Activated CD4-positive, alpha-beta T cell treated with anti-CD3 and anti-CD28 coated beads for 4 hours (primary cell): ENCODE measurements at regions not wholly inside any gene's neighbourhood (a gene's known extent, or its start where the extent isn't known, plus 50 kb on each side); places are given as distances from the start of the nearest gene placed in this dataset.

ENCODE experiments used
- DNase-seq, 2 donors: peaks; one replicate each; pipeline ENCODE4 v3.0.0-alpha.2; 2020

DNA sequence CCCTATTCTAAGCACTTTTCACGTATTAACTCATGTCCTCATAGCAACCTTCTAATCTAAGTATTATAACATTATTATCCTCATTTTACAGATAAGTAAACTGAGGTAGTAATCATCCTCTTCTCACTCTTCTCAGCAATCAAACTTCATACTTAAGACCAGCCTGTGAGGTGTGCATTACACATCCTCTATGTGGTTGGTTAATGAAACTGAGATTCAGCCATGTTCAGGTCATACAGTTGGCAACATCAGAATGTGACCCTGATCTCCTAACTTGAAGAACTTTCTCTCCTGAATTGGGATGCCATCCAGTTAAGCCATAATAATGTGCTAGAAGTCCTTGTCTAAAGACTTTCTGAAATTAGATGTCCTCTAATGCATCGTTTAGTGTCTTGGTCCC is 275.1 kb upstream of the ANKRD55 start:
- no peak for DNase-seq

DNA sequence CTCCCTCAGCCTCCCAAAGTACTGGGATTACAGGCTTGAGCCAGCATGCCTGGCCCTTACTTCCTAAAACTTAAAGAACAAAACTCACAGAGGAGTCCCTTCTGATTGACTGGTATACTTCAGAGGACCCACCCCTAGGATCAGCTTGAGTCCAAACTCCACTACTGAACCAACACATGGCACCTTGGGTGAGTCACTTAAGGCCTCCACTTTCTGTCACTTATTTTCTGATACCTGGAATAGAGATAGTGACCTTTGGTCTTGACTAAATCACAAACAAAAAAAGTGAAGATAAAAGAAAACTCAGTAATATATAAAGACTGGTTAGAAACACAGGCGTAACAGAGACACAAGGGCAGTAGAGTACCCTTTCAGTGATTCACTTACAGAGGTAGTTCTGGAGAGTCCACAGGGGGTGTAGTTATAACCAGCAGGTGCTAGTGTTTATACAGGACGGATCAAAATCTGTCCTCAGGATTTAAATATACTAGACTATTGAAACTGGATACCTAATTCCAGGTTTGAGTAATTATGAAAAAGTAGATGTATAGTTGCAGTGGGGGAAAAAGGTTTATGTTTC is 274.3 kb upstream of the ANKRD55 start:
- no peak for DNase-seq

DNA sequence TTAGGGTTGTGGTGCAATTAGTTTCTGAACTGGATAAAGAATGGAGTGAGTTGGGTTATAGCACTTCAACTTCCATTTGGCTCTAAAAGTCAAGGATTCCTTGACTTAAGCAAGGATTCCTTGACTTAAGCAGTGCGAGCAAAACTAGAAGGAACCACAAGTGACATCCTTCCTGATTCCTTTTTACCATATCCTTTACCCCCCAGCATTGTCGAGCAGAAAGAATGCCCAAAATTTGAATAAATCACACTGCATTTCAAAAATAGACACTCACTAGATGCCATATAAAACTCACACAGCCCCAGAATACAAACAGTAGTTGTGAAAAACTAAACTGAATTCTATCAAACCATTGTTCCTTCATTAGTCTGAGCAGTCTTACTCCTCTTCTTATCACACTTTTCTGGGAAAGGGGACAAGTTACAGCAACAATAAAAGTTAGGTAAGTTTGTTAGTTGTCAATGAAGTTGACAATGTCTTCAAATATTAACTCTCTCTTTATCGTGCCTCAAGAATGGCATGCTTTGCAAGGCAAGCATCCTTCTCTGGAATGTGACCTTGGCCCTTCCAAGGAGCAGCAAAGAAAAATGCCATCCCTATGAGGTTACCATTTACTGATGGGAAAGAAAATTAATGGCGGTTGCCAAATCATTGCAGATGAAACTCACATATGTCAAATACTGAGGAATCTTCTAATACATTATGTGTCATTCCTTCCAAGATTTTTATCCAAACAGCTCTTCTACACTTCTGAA is 273.3 kb upstream of the ANKRD55 start:
- DNase-seq, result no peak

DNA sequence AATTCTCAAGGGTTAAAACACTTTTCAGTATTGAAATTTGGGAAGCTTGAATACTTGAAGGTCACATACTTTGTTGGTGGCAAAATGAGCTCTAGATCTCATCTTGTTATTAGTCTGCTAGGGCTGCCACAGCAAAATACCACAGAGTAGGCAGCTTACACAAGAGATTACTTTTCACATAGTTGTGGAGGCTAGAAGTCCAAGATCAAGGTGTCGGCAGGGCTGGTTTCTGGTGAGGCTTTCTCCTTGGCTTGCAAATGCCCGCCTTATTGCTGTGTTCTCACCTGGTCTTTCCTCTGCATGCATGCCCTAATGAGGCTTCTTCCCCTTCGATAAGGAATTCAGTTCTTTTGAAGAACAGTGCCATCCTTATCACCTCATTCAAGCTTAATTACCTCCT is 270.8 kb upstream of the ANKRD55 start:
- no peak for DNase-seq

DNA sequence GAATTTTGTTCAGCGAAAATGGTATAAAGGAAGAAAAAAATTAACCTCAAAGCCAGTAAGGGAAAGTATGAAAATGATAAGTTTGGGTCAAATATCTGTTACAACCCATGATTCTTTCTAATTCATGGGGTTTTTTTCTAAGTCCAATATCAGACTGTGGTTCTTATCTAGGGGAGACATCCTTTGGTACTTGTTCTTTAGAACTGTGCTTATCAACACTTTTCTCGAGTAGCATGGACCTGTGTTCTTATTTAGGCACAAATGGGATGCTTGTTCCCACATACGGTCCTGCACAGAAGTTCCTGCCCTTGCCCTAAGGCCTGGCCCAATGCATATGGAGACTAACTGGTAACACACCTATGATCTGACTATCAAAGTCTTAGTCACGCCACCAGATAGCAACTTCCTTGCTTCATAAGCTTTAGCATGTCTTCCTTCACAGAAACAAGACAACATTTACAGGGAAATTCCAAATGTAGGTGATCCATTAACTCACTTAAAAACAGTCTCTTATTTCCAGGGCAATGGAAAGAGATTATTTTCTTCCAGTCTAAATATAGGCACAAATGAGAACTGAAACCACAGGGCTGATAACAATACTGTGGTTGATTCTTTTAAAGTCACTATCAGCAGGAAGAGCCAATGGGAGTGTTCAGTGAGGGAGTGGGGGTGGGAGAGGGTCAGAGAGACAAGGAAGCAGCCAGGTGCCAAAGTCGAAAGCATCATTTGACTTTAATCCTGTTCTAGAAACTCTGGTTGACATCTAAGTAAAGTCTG is 268.8 kb upstream of the ANKRD55 start:
- DNase-seq, result peak in 1 of 2 donors; percentile 19

DNA sequence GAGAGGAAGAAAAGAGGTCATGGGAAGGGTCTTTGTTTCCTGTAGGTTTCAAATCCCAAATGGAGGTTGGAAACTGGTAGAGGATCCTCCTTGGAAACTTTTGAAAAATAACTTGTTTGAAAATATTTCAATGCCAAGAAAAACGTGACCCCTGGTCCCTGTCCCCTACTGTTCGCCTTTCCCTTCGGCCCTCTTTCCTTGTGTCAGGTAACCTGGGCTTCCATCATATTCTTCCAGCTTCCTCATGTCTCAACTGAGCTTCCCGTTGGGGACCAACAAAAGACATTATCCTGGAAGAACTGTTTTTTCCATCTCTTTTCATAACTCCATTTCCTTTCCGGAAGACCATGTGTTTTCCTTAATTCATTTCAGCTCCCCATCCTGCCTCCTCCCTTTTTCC is 266.8 kb upstream of the ANKRD55 start:
- no peak for DNase-seq

DNA sequence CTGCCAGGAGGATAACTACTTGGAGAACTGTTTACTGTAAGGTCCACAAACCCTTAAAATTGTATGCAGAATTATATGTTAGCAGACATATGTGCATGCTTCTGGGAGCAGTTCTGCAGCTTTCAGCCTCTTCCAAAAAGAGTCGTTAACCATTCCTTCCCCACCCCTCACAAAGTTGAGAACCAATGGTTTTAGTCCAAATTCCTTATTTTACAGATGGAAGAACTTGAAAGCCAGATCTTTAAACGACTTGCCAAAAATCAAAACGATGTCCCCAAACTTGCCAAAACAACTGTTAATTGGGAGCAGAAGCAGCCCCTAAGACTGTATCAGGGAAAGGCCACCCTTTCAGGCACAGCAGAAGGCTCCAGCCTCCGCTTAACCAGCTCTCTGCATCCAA is 266.4 kb upstream of the ANKRD55 start:
- DNase-seq, result no peak

DNA sequence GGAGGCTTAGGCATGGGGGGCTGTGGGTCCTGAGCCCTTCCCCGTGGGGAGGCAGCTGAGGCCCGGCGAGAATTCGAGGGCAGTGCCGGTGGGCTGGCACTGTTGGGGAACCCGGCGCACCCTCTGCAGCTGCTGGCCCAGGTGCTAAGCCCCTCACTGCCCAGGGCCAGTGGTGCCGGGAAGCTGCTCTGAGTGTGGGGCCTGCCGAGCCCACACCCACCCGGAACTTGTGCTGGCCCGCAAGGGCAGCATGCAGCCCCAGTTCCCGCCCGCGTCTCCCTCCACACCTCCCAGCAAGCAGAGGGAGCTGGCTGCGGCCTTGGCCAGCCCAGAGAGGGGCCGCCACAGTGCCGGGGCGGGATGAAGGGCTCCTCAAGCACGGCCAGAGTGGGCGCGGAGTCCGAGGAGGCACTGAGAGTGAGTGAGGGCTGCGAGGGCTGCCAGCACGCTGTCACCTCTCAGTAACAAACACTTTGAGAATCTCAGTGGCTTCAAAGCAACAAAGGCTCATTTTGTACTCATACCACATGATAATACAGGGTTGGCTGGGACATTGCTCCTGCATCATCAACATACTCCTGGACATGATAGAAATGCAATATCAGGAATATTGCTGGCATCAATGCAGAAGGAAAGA is 265.7 kb upstream of the ANKRD55 start:
- DNase-seq, result no peak

DNA sequence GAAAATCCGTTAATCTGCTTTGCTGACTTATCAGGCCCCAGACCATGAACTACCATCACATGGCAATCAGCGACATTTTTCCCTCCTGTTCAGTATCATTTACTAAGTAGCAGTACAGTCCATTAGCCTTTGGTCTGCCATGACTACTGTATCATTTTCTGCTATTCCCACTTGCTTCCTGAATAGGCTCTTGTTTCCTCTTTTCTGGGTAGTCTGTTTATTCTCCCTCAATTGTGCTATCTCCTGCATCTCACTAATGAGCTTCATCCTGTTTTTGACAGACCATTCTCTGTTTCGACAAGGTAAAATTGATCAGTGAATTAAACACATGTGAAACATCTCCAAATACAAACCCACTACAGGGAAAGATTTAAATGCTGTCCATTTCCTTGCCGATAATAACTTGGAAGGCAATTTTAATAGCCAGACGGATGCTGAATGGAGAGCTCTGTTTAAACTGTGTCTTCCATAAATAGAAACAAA is 263.5 kb upstream of the ANKRD55 start:
- no peak for DNase-seq

DNA sequence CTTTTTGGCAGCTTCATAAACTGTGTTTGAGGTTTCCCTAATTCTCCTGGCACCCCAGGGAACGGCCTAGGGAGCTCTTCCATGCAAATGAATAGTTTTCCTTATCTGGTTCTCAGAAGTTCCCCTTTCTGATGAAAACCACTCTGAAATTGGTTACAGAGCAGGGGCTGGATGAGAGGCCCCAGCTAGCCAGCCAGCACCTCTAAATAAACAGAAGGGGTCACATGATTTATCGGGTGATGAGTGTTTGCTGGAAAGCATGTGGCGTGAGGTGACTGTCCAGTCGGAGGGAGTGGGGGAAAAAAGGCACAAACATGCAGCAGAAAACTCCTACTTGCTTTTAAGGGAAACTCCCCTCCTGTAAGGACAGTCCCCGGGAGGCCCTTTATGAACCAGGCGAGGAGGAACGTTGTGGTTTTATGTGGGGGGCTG is 261.2 kb upstream of the ANKRD55 start:
- DNase-seq, result no peak

DNA sequence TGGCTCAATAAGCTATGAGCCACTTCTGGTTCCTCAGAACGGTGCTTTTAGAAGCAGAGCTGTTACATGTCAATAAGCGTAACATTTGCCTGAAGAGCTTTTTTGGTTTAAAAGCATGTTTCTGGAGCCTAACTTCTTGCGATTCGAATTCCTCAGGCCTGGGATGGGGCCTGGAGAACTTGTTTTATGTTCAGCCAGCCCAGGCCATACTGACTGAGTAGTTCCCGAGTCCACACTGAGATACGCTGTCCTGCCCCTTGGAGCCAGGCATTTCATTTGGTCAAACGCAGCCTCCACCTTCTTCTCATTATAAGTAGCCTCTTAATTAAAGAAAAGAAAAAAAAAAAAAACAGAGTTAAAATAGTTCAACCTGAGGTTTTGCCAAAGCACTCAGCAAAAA is 260.6 kb upstream of the ANKRD55 start:
- no peak for DNase-seq

DNA sequence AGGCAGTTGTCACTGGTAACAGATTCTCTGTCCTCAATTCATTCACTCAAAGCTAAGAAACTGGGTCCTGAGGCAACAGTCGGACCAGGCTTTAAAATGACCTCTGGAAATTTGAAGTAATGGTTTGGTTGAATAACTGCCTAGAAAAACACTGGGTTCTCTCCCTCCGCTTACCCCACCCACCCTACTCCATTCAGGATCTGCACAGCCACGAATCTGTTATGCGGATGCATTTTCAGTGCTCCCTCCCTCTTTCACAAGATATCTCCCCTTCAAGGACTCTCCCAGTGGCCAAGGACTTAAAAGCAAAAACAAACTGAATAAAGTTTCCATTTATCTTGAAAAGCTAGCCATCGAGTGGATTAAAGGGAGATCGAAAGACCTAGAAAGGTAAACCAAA is 260.2 kb upstream of the ANKRD55 start:
- no peak for DNase-seq

DNA sequence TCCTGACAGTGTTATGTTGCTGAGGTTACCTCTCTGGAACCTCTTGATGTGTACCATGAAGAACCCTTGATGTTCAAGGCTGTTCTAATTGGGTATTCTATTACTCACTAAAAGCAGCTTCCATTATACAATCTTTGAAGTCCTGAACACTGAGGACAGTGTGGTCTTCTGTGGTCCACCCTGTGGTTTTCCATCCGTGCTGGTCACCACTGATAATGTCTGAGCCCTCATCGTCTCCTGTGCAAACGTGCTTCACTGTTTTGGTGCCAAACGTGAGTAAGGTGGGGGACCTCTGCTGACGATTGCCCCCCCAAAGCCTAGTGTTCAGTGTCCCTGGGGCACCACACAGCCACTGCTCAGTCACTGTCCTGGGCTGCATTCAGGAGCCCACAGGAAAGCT is 259.7 kb upstream of the ANKRD55 start:
- no peak for DNase-seq

DNA sequence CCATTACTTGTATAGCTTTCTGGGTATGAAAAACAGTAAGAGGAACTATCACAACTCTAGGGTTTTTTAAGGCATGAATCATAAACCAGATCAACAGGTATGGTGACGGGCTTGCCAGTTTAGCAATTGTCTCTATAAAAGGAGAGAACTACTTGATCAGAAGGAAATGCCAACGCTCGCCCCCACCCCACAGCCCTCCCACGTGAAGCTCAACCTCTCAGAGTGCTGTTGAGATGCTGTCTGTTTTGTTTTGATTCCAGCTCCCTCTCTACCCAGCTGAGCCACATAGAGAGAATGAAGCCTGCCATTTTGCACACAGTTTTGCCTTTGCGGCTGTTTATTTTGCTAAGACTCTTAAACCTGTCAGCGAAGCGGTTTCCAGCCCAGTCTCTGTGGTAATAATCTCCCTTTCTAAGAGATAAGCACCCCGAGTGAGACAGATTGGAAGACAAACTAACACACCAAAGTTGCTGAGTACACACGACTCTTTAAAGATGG is 257.9 kb upstream of the ANKRD55 start:
- DNase-seq, result peak; percentile 63 to 66

DNA sequence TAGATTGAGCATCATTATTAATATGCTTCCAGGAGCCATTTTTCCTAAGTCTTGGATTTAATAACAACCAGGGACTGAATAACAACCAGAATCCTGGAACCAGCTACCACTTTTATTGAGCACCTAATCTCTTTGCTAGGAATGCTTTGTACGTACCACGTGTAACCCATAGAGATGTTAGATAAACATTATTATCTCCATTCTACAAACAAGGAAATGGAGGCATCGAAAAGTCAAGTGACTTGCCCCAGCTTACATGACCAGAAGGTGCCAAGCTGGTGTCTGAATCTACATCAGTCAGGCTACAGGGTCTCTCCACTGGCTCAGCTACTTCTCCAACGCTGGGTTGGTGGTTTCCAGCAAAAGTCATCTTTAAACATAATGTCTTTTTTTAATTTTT is 256.1 kb upstream of the ANKRD55 start:
- no peak for DNase-seq

DNA sequence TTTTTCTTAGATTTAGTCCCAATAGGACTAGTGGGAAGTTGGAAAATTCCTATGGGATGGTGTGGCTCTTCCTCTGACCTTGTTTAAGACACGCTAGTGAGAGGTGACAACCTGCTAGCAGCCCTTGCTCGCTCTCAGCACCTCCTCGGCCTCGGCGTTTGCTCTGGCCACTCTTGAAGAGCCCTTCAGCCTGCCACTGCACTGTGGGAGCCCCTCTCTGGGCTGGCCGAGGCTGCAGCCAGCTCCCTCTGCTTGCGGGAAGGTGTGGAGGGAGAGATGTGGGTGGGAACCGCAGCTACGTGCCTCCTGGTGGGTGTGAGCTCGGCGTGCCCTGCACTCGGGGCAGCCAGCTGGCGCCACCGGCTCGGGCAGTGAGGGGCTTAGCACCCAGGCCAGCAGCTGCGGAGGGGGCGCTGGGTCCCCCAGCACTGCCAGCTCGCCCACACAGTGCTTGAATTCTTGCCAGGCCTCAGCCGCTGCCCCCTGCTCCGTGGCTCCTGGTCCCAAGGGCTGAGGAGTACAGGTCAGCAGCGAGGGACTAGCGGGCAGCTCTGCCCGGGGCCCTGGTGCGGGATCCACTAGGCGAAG is 254.5 kb upstream of the ANKRD55 start:
- no peak for DNase-seq

DNA sequence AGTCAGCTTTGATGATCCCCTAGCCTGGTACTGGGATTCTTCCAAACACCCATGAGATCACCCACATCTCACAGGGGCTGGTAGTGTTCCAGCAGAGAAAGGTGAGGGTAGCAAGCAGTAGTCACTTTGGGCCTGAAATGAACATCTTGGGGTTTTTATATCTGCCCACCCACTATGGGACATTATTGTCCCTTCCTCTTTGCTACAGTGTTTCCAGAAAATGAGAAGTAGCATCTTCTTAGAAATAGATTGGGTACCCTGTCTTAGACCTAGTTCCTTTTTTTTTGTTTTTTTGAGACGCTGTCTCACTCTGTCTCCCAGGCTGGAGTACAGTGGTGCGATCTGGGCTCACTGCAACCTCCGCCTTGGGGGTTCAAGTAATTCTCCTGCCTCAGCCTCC is 249.2 kb upstream of the ANKRD55 start:
- no peak for DNase-seq

DNA sequence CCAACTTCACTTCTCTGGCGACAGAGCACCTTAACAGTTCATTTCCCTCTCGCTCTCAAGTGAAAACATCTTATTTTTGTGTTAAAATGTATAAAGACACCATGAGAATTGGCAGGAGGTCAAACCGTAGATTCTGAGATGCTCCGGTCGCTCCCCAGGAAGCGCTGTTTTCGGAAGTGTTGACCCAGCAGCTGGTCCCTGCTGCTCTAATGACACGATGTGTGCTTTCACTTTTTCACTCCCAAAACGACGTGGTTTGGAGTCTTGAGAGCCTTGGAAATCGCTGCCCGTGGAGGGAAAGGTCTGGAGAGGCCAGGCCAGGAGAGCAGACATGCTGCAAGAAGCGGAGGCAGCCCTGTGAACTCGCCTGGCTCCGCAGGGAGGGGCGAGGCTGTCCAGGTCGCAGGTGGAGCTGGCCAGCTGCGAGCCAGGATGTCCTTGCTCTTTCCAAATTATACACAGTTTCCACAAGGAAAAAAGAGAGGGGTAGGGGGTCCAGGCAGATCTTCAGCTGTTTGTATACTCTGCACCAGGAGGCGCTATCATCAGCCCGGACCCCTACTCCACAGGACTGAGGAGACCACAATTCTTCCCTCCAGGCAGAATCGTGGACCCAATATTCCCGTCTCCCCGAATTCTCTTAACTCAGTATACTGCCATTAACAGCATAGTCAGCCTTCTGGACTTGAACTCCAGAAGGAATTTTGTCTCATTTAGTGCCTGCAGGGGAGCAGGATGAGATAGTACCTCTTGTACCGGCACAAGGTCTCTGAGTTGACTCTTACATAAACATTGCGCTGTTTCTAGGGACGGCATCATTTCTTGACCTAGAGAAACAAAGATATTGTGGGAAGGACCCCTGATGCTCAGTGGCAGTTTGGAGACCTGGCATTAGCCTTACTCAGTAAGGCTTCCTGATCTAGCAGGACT is 248.6 kb upstream of the ANKRD55 start:
- DNase-seq, result peak in 1 of 2 donors; percentile 14

DNA sequence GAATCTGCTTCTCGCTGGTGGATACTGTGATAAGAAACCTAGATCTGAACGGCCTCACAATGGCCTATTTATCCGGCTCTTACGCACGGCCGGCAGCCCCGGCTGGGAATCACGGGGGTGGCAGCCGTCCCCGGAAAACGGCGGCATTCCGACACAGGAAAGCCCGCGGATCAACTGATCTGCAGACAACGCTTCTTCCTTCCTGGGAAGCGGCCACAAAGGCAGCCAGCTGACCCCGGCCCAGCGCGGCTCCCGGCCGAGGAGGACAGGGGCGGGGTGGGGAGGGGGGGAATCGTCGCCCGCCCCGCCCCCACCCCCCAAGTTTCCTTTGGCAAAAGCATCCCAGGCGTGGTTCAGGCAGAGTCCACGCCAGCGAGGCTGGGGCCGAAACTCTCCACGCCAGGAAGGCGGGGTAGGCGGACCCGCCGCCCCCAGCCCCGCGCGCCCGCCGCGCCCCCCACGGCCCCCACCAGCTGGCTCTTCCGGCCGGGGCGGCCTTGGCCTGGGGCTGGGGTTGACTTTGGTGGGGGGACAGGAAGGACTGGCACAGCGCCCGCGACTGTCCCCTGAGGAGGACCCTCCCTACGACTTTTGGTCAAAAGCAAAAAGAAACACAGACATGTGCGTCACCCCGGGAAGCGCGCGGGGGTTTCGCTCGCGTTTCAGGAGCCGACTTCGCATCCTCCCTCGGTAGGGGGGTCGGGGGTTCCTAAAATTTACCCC is 247.7 kb upstream of the ANKRD55 start:
- DNase-seq, result peak; percentile 34 to 38

DNA sequence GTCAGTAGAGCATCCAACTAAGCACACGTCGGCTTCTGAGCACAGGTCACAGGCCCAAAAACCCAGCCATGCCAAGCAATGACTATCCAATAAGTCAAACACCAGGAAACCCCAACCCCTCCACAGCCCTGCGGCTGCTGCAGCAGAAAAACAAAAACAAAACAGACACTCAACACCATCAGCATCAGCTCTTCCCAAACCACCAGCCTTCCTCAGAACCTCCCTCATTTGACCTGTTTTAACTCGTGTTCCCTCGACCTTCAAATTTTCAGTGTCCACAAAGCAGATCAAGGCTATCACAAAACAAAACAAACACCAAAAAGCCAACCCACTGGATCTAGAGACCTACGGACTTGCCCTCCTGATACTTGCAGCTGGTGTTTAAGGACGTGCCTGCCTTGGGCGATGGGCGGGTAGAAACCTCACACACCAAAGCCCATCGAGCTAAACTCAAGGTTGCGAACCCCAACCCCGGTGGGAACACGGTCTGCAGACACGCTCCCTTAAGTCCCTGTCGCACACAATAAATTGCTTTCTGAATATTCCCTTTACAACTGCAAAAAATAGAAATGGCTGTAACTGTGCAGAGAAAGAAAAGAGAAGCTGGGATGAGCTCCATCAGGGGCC is 247.1 kb upstream of the ANKRD55 start:
- DNase-seq, result peak; percentile 19 to 27

DNA sequence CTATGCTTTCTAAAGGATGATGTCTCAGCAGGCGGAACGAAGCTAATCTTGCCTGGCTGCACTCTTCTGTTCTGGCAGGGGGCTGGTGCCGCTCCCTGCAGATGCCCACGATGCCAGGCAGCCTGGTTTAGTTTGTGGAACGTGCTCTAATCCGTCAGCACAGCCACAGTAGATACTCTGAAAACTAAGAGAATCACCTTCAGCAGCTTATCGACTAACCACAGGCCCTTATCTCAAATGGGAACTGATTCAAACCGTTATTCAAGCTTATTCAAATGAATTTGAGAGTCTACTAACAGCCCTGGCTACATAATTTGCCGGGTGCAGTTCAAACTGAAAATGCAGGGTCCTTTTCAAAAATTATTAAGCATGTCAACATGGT is 246.6 kb upstream of the ANKRD55 start:
- DNase-seq, result no peak
